Fibroblast of lung (primary cell): ENCODE measurements at regions not wholly inside any gene's neighbourhood (a gene's known extent, or its start where the extent isn't known, plus 50 kb on each side); places are given as distances from the start of the nearest gene placed in this dataset.

ENCODE experiments used
- EZH2 ChIP-seq: IDR thresholded peaks from 2 replicates; pipeline ENCODE4 v1.5.1; 2012; ENCODE audit warnings: low read length, control low read depth, mild to moderate bottlenecking; ENCODE audit errors: missing control alignments
- TF ChIP-seq, protein P1 (sequence below), 2 donors: IDR thresholded peaks in 1 of 2; conservative IDR thresholded peaks in 1 of 2; 1 replicate in 1 of 2; 2 replicates in 1 of 2; pipeline ENCODE4 v1.5.1; 2011 to 2012; ENCODE audit warnings: low read length in 2 of 2, control low read depth in 1 of 2, inconsistent platforms in 1 of 2, low read depth in 1 of 2, mild to moderate bottlenecking in 1 of 2

DNA sequence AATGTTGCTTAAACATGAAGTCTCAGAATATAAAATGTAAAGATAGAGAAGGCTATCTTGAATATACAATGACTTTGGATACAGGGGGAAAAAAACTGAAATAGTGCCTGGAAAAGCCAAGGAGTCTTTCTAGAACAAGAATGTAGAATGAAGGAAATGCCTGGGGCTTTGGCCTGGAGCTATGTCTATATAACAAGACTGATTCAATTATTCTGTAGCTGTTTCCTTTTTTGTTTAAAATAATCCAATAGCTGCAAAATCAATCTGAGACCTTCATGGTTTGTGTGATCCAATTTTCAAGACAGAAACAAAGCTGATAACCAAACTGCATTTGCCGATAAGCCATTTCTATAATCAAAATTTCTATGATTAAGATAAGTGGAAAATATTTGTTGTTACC lies 530.9 kb upstream of the NBEA start:
- TF ChIP-seq, protein P1, sequence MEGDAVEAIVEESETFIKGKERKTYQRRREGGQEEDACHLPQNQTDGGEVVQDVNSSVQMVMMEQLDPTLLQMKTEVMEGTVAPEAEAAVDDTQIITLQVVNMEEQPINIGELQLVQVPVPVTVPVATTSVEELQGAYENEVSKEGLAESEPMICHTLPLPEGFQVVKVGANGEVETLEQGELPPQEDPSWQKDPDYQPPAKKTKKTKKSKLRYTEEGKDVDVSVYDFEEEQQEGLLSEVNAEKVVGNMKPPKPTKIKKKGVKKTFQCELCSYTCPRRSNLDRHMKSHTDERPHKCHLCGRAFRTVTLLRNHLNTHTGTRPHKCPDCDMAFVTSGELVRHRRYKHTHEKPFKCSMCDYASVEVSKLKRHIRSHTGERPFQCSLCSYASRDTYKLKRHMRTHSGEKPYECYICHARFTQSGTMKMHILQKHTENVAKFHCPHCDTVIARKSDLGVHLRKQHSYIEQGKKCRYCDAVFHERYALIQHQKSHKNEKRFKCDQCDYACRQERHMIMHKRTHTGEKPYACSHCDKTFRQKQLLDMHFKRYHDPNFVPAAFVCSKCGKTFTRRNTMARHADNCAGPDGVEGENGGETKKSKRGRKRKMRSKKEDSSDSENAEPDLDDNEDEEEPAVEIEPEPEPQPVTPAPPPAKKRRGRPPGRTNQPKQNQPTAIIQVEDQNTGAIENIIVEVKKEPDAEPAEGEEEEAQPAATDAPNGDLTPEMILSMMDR (conservative IDR thresholded peaks at IDR 0.05 in 1 of 2, IDR thresholded peaks at IDR 0.05 in 1 of 2; ENCODE audit: low read depth in 1 of 2, low read length in 2 of 2): no peak
- no peak for TF ChIP-seq EZH2
